ENCODE measurements at regions not wholly inside any gene's neighbourhood (a gene's known extent, or its start where the extent isn't known, plus 50 kb on each side); places are given as distances from the start of the nearest gene placed in this dataset.

DNA sequence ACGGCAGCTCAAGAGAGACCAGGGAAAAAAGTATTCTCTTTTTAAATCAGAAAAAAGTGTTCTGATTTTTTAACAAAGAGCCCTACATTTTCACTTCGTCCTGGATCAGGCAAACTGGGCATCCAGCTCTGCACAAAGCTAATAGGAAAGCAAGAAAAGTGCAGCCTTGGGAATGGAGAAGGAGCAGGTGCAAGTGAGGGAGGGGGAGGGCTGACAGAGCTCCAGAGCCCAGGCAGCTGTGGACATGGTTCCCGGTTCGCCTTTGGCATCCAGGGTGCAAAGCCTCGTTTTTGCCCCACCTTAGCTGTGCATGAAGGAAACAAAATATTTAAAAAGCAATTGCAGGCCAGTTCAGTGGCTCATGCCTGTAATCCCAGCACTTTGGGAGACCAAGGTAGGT lies 82.2 kb downstream of the FAM124B start:
- Histone ChIP-seq H4K20me1 (ENCODE audit: control insufficient read depth, extremely low read depth, insufficient read depth, low read length) (no peaks in the 10 kb centered on the region), H2AFZ (ENCODE audit: low read length) (no peak overlapping the region), H3K4me3 (replicated peaks in 1 of 4; ENCODE audit: control extremely low read depth in 1 of 4, insufficient read depth in 1 of 4, low read depth in 3 of 4, low read length in 4 of 4) (no peak overlapping the region), H3K27me3 (ENCODE audit: control insufficient read depth, insufficient read depth, low read length) (peaks cover 7% of the 10 kb centered on the region), H3K27ac (ENCODE audit: insufficient read depth, low read length) (no peak overlapping the region), H3K9ac (ENCODE audit: insufficient read depth, low read length) (no peak overlapping the region), H3K9me3 (ENCODE audit: control insufficient read depth, insufficient read depth, low read depth, low read length) (no peaks in the 10 kb centered on the region), H3K4me2 (ENCODE audit: extremely low read depth, insufficient read depth, low read length) (no peak overlapping the region), H3K36me3 (ENCODE audit: control insufficient read depth, insufficient read depth, low read length) (no peaks in the 10 kb centered on the region), H3K79me2 (ENCODE audit: control insufficient read depth, insufficient read depth, low read length) (no peaks in the 10 kb centered on the region), H3K4me1 (ENCODE audit: control insufficient read depth, extremely low read depth, insufficient read depth, low read length) (no peaks in the 10 kb centered on the region)
- DNase-seq (ENCODE audit: low read depth in 2 of 2): no peak
- TF ChIP-seq, protein P1, sequence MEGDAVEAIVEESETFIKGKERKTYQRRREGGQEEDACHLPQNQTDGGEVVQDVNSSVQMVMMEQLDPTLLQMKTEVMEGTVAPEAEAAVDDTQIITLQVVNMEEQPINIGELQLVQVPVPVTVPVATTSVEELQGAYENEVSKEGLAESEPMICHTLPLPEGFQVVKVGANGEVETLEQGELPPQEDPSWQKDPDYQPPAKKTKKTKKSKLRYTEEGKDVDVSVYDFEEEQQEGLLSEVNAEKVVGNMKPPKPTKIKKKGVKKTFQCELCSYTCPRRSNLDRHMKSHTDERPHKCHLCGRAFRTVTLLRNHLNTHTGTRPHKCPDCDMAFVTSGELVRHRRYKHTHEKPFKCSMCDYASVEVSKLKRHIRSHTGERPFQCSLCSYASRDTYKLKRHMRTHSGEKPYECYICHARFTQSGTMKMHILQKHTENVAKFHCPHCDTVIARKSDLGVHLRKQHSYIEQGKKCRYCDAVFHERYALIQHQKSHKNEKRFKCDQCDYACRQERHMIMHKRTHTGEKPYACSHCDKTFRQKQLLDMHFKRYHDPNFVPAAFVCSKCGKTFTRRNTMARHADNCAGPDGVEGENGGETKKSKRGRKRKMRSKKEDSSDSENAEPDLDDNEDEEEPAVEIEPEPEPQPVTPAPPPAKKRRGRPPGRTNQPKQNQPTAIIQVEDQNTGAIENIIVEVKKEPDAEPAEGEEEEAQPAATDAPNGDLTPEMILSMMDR (conservative IDR thresholded peaks at IDR 0.05 in 1 of 2, IDR thresholded peaks at IDR 0.05 in 1 of 2; ENCODE audit: low read depth in 1 of 2, low read length in 2 of 2): no peak
- no peak for TF ChIP-seq EZH2 (IDR thresholded peaks at IDR 0.05; ENCODE audit: low read length, missing control alignments)

- no peak for DNase-seq (ENCODE audit: low read depth in 2 of 2)
- Histone ChIP-seq H2AFZ (ENCODE audit: low read length) (no peak overlapping the region), H4K20me1 (ENCODE audit: control insufficient read depth, extremely low read depth, insufficient read depth, low read length) (no peaks in the 10 kb centered on the region), H3K9ac (ENCODE audit: insufficient read depth, low read length) (no peak overlapping the region), H3K27ac (ENCODE audit: insufficient read depth, low read length) (no peak overlapping the region), H3K79me2 (ENCODE audit: control insufficient read depth, insufficient read depth, low read length) (no peaks in the 10 kb centered on the region), H3K4me1 (ENCODE audit: control insufficient read depth, extremely low read depth, insufficient read depth, low read length) (no peaks in the 10 kb centered on the region), H3K4me2 (ENCODE audit: extremely low read depth, insufficient read depth, low read length) (no peak overlapping the region), H3K4me3 (replicated peaks in 1 of 4; ENCODE audit: control extremely low read depth in 1 of 4, insufficient read depth in 1 of 4, low read depth in 3 of 4, low read length in 4 of 4) (no peak overlapping the region), H3K27me3 (ENCODE audit: control insufficient read depth, insufficient read depth, low read length) (peaks cover 2% of the 10 kb centered on the region), H3K36me3 (ENCODE audit: control insufficient read depth, insufficient read depth, low read length) (no peaks in the 10 kb centered on the region), H3K9me3 (ENCODE audit: control insufficient read depth, insufficient read depth, low read depth, low read length) (no peaks in the 10 kb centered on the region)
- TF ChIP-seq EZH2 (IDR thresholded peaks at IDR 0.05; ENCODE audit: low read length, missing control alignments): no peak
- TF ChIP-seq, protein P1 (conservative IDR thresholded peaks at IDR 0.05 in 1 of 2, IDR thresholded peaks at IDR 0.05 in 1 of 2; ENCODE audit: low read depth in 1 of 2, low read length in 2 of 2): no peak
These were observed 89.2 kb downstream of the FAM124B start for GRCh38 chr2:224312741-224313140.

DNA sequence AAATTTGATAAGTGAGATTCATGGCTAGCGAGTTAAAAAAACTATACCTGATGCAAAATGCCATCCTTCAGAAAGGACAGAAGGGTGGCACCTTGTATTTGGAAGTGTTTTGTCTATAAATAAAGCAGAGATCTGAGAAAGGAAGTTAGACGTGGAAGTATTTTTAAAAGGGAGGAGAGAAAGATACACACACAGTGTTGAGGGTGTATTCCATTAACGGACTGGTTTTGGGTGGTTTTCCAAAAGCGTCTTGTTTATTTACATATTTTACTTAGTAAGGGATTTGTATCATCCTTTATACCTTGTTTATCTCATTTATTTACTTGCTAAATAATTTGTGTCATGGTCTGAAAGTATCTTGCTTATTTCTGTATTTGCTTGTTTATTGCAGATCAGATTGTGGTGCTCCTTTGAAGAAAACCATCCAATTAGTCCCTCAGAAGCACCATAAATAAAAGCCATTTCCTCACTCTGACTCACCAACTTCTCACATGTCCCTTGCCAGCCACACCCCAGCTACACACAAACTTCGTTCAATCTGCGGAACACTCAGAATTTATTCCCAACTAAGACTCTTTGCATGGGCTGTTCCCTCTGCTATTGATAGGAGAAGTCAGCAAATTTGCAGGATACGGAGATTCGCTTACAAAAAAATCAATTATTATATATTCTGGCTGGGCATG lies 90.8 kb downstream of the FAM124B start:
- Histone ChIP-seq H3K9me3 (ENCODE audit: control insufficient read depth, insufficient read depth, low read depth, low read length) (no peaks in the 10 kb centered on the region), H3K27me3 (ENCODE audit: control insufficient read depth, insufficient read depth, low read length) (peaks cover 2% of the 10 kb centered on the region), H4K20me1 (ENCODE audit: control insufficient read depth, extremely low read depth, insufficient read depth, low read length) (no peaks in the 10 kb centered on the region), H3K36me3 (ENCODE audit: control insufficient read depth, insufficient read depth, low read length) (no peaks in the 10 kb centered on the region), H3K27ac (ENCODE audit: insufficient read depth, low read length) (no peak overlapping the region), H2AFZ (ENCODE audit: low read length) (no peak overlapping the region), H3K9ac (ENCODE audit: insufficient read depth, low read length) (no peak overlapping the region), H3K4me3 (replicated peaks in 1 of 4; ENCODE audit: control extremely low read depth in 1 of 4, insufficient read depth in 1 of 4, low read depth in 3 of 4, low read length in 4 of 4) (no peak overlapping the region), H3K4me1 (ENCODE audit: control insufficient read depth, extremely low read depth, insufficient read depth, low read length) (no peaks in the 10 kb centered on the region), H3K79me2 (ENCODE audit: control insufficient read depth, insufficient read depth, low read length) (no peaks in the 10 kb centered on the region), H3K4me2 (ENCODE audit: extremely low read depth, insufficient read depth, low read length) (no peak overlapping the region)
- TF ChIP-seq EZH2 (IDR thresholded peaks at IDR 0.05; ENCODE audit: low read length, missing control alignments): no peak
- TF ChIP-seq, protein P1 (conservative IDR thresholded peaks at IDR 0.05 in 1 of 2, IDR thresholded peaks at IDR 0.05 in 1 of 2; ENCODE audit: low read depth in 1 of 2, low read length in 2 of 2): no peak
- DNase-seq (ENCODE audit: low read depth in 2 of 2): peak; percentile 11 to 18

All from fibroblast of lung (primary cell).